GDM1 (cell line): ENCODE measurements at regions not wholly inside any gene's neighbourhood (a gene's known extent, or its start where the extent isn't known, plus 50 kb on each side); places are given as distances from the start of the nearest gene placed in this dataset.
"Not testable (repeated sequence)": the region's sequence is repeated elsewhere in the genome, so short reads cannot be mapped to it uniquely, and the experiment has no call there.

ENCODE experiments used
- DNase-seq: peaks from one replicate; lab custom pipeline; 2025; lab: John Stamatoyannopoulos, UW

GRCh38 chr10:6925146-6925545, 345.1 kb upstream of the PRKCQ start:
- no peak for DNase-seq

- no peak for DNase-seq
Measured at GRCh38 chr10:6924166-6924565, 344.1 kb upstream of the PRKCQ start.

- not testable (repeated sequence) for DNase-seq
Measured at GRCh38 chr10:6921026-6921425, 340.9 kb upstream of the PRKCQ start.

GRCh38 chr10:6920072-6921019, 340.3 kb upstream of the PRKCQ start:
- DNase-seq, result peak; percentile 85

- no peak for DNase-seq
Measured at GRCh38 chr10:6919077-6919476, 339.0 kb upstream of the PRKCQ start.

GRCh38 chr10:6918305-6918704, 338.2 kb upstream of the PRKCQ start:
- peak; percentile 28 for DNase-seq

GRCh38 chr10:6917125-6917524, 337.0 kb upstream of the PRKCQ start:
- DNase-seq, result no peak

GRCh38 chr10:6916601-6917000, 336.5 kb upstream of the PRKCQ start:
- peak; percentile 51 for DNase-seq

GRCh38 chr10:6915307-6915706, 335.2 kb upstream of the PRKCQ start:
- DNase-seq, result no peak

GRCh38 chr10:6912929-6913328, 332.9 kb upstream of the PRKCQ start:
- no peak for DNase-seq

- DNase-seq, result no peak
Measured at GRCh38 chr10:6912424-6912823, 332.3 kb upstream of the PRKCQ start.

- DNase-seq, result no peak
Measured at GRCh38 chr10:6912021-6912420, 331.9 kb upstream of the PRKCQ start.

GRCh38 chr10:6909905-6910560, 330.0 kb upstream of the PRKCQ start:
- no peak for DNase-seq

GRCh38 chr10:6907877-6908530, 327.9 kb upstream of the PRKCQ start:
- no peak for DNase-seq

- no peak for DNase-seq
Measured at GRCh38 chr10:6894405-6894804, 314.3 kb upstream of the PRKCQ start.

- no peak for DNase-seq
Measured at GRCh38 chr10:6892864-6893263, 312.8 kb upstream of the PRKCQ start.

GRCh38 chr10:6891924-6892323, 311.8 kb upstream of the PRKCQ start:
- DNase-seq, result no peak

GRCh38 chr10:6889718-6890117, 309.6 kb upstream of the PRKCQ start:
- no peak for DNase-seq

- no peak for DNase-seq
Measured at GRCh38 chr10:6888434-6888833, 308.4 kb upstream of the PRKCQ start.

- DNase-seq, result no peak
Measured at GRCh38 chr10:6885284-6885683, 305.2 kb upstream of the PRKCQ start.

GRCh38 chr10:6881987-6882386, 301.9 kb upstream of the PRKCQ start:
- no peak for DNase-seq

- DNase-seq, result no peak
Measured at GRCh38 chr10:6877722-6878392, 297.8 kb upstream of the PRKCQ start.
